GM19043 (cell line): ENCODE measurements at regions not wholly inside any gene's neighbourhood (a gene's known extent, or its start where the extent isn't known, plus 50 kb on each side); places are given as distances from the start of the nearest gene placed in this dataset.
"Not testable (repeated sequence)": the region's sequence is repeated elsewhere in the genome, so short reads cannot be mapped to it uniquely, and the experiment has no call there.

ENCODE experiments used
- ATAC-seq: cut with Tn5 transposase; IDR thresholded peaks from one replicate; pipeline ENCODE4 v1.9.1; 2021; ENCODE audit warnings: low read depth; ENCODE audit not compliant: unreplicated experiment

DNA sequence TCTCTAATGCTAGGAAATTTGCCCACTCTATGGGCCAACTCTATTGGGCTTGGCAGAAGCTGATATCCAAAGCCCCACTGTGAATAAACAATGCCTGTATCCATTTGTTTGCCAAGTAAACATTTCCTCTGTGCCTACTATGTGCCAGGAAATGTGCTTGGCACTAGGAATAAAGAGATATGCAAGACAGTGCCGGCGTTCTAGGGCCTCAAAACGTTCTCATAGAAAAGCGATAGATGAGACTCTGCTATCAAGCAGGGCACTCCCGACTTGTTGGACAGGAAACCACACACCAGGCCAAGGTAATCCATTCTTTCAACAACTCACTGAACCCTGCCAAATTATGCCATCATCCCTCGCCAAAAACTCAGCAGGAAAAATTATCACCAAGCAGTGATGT, 196.7 kb downstream of the IPMK start:
- ATAC-seq, result no peak

DNA sequence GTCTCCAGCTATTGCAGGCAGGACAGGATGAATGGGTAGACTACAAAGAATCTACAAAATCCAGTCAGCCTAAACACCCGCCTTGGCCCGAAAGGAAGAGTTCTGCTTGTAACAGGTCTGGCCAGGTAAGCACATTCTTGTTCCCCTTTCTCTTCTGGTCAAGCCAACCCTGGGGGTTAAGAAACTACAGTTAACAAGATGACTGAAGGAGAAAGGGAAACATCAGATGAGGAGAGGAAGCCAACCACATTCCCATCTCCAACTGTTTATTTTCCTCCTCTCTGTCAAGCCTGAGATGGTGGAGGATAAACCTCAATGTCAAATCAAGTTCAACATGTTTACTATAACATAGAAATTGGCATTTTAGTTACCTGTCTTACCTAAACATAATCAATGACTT, 198.9 kb downstream of the IPMK start:
- no peak for ATAC-seq

DNA sequence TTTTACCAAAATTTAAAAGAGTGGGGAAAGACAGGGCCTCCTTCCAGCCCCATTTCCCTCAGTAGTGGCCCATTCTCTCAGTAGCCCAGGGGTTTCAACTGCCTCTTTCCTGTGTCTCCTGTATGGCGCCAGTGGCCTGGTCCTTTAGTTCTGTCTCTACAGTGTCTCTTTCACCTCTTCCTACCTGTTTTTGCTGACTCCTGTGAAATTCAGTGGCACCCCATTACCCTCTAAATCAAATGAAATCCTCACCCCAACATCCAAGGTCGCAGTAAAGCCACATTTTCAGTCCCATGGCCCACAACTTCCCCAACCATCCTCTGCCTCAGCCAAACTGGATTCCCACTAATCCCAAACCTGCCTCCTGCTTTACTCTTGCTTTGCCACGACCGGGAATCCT, 200.7 kb downstream of the IPMK start:
- no peak for ATAC-seq

DNA sequence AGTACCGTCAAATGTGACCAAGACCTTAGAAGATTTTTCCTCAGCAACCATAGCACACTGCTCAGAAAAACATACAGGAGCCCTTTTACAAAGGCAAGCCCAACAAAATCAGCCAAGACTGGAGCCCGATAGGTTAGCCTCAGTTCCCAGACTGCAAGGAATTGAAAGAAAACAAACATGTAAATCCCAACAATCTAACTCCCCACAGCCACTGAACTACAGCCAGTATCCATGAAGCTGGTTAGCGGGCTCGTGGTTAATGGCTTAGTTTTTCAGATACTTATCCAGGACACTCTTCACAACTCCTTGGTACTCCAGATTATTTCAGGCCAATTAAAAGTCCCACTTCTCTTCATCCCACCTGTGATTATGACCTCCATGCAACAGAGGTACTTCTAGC, 201.6 kb downstream of the IPMK start:
- no peak for ATAC-seq

DNA sequence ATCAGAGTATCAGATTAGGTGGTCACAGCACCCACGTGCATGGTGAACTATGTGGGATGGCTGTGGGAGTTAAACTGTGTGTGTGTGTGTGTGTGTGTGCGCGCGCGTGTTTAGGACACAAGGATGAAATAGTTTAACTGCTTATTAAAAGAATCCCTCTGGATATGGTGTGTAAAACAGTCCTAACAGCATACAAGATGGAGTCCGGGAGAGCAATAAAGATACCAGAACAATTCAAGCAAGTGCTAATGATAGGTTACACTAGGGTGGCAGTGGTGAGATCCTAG, 202.2 kb downstream of the IPMK start:
- ATAC-seq, result no peak

DNA sequence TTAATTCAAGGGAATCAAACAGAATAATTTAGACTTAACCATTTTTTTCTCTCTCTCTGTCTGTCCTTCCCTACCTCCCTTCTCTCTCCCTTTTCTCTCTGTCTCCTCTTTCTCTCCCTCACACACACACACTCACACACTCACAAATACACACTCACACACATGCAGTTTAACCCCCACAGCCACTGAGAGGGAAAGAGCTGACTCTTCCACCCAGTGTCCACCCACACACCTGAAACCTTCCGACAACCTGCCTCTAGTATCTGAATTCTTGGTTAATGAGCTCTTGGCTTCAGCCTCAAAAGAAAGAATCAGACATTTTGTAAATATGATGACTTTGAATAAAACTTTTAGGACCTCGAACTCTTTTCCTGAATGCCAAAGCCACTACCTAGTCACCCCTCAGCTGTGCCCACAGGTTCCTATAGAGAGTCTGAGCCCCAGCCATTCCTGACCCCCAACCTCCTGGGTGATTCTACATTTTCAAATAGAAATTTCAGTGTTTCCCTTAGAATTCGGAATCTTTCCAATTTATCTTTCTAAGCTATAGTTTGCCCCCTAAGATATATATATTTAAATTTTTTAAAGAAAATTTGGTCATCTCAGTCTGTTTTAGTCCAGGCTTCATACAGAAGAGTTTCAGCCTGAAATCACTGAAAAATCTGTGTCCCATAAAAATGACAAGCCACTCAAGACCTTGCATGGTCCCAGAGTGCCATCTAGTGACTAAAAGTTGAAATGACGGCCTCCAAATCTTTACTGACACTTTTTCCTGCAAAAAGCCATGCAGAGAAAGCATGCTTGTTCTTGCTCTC, 202.8 kb downstream of the IPMK start:
- no peak for ATAC-seq

DNA sequence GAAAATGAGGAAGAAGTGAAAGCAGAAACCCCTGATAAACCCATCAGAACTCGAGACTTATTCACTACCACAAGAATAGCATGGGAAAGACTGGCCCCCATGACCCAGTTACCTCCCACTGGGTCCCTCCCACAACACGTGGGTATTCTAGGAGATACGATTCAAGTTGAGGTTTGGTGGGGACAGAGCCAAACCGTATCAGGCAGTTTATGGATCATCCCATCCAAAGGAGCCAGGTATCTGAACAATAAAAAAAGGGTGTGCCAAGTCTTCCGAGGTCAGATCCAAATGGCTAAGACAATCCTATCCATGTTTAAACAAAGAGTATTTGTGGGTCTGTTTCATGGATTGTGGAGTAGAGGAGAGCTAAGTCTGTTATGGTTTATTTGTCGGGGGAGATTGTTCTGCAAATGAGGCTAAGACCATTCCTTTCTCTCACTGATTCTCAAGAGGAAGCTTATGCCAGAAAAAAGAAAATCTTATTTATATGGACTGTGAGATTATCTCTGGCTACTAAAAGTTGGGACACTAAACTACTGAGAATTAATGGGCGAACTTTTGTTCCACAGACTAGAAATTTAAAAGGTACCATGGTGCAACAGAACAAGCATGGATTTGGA, 203.7 kb downstream of the IPMK start:
- no peak for ATAC-seq

DNA sequence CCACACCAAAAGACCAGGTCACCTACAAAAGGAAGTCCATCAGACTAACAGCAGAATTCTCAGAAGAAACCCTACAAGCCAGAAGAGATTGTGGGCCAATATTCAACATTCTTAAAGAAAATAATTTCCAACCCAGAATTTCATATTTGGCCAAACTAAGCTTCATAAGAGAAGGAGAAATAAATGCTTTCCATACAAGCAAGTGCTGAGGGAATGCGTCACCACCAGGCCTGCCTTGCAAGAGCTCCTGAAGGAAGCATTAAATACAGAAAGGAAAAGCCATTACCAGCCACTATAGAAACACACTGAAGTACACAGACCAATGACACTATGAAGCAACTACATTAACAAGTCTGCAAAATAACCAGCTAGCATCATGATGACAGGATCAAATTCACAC, 209.0 kb downstream of the IPMK start:
- ATAC-seq, result not testable (repeated sequence)

DNA sequence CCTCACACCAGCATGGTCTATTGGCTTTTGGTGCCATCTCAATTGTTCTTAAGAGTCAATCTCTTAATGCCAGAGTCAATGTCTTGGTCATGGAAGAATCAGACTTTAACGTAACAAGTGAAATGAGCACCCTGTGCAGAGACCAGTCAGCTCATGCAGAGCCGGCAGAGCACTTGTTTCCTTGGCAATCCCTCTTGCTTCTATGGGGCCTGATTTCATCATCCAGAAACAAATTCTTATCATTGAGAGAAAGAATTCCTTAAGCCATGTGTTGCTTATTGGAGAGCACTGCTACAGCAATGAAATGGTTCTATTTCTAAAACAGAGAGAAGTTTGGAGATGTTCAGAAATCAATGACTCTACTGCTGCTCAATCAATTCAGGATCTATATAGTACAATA, 212.8 kb downstream of the IPMK start:
- no peak for ATAC-seq

DNA sequence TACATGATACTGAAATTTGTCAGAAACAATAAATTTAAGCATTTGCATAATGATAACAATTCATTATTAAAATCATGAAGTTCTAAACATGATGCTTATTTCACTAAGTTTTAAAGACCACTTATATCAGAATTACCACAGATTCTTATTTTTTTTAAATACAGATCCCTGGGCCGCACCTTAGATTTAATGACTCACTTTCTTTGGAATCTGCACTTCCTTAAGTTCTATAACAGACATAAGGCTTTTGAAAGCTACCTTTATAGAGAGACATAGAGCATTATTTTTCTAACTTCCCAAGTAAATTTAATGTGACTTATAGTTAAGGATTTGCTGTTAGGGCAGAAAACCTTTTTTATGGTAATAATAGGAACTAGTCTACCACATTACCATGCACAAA, 214.9 kb downstream of the IPMK start:
- ATAC-seq, result no peak

DNA sequence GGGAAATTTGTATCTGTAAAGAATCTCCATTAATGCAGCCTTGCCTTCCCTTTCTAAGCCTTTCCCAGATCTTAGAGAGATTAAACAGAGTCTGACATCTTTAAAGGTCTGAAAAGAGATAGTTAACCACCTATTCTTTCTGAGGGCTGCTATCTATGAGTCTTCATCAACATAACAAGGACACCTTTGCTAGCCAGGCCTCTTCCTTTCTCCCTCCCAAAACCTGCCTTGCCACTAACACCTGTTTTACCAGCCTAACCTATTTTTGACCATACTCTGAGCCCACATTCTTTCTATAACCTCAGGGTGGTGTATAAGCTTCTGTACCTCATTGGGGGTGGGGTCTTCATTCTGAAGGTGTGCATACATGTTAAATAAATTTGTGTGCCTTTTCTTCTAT, 217.1 kb downstream of the IPMK start:
- ATAC-seq, result no peak

DNA sequence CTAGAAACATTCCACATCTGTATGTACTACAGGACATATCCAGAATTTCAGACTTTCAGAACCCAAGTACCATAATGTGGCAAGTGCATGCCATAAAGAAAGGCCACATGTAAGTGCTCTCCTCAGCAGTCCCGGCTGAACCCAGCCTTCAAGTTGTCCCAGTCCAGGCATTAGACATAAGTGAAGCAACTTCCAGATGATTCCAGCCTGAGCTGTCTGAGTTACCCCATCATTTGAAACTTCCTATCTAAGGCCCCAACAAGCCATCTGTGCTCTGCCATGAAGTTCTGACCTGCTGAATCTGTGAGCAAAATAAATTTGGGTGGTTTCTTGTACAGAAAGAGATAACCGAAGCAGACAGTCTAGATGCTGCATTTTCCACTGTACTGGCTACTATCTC, 218.8 kb downstream of the IPMK start:
- ATAC-seq, result no peak

DNA sequence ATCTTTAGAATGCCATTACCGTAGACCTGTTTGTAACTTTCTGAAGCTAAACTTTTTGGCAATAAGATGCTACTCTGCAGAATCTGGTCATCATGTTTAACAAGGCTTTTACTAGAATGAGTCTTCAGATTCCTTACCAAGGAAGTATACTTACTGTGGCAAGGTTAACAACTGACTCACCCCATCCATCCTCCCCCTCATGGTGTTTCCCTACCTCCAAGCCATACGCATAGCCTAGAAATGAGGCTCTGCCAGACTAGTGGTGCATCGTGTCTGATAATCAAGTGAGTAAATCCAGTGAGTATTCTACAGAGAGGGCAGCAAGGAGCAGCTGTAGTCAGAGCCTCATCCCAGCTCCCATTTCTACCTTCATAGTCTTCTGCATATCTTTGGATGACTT, 223.6 kb downstream of the IPMK start:
- ATAC-seq, result no peak

DNA sequence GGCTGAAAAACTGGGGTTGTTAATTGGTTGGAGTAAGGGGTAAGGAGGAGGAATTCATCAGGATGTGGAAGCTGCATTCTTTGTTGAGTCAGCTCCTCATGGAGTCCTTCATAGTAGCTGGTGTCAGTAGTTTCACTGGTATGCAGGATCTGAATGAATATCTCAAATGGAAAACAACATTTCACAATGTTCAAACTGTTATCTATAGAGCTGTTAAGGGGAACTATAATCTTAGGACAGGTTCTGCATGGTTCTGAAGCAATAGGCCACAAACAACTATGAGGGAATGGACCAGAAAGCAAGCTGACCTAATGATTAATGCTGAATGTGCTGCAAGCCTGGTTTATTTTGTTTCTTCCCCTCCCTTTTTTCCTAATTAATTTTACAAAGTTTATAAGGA, 225.8 kb downstream of the IPMK start:
- ATAC-seq, result no peak

DNA sequence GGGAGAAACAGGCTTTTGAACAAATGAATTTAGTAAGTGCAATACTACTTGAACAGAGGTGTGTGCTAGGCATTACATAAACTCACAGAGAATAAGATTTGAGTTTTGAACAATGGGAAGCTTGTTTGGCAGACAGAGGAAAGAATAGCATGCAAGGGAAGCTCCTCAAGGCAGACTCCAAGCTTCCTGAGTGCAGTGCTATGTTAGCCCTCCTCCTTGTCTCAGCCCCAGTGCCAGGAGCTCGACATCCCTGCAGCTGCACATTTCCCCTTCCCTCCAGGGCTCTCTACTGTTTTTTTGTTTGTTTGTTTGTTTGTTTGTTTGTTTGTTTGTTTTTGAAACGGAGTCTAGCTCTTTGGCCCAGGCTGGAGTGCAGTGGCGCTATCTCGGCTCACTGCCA, 237.5 kb downstream of the IPMK start:
- no peak for ATAC-seq

DNA sequence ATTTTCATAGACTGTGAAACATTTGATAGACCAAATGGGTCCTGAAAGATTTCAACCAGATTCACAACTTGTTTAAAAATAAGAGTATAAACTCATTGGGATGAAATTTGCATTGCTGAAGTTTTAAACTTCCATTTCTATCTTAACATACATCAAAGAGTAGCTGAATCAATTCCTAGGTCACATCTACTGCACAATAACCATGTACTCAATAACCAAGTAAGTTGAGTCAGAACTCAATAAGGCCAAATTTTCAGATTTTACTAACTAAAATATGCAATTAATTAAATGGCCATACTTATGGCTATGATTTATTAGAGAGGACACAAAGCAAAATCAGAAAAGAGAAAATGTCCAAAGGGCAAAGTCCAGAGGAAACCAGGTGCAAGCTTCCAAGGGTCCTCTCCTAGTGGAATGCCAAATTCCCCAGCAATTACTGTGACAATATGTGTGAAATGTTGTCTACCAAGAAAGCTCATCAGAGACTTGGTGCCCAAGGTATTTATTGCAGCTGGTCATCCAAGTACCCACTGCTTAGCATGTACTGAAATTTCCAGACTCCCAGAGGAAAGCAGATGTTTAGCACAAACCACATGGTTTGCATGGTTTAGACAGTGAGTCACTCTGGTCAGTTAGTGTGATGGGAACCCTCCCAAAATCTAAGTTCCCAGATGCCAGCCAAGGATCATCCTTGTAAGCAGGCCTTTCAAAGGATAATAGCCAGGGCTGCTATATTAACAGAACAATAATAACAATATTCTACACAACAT, 238.9 kb downstream of the IPMK start:
- no peak for ATAC-seq

DNA sequence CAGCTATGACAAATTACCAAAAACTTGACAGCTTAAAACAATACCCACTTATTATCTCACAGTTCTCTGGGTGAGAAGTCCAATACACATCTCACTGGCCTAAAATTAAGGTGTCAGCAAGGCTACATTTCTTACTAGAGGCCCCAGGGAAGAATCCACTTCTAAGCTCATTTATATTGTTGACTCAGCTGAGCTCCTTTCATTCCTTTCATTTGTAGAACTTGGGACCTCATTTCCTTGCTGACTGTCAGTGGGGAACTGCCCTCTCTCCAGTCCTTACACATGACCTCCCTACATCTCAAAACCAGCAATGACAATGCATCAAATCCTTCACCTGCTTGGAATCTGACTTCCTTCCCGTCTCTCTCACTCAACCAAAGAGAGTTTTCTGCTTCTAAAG, 240.3 kb downstream of the IPMK start:
- no peak for ATAC-seq

DNA sequence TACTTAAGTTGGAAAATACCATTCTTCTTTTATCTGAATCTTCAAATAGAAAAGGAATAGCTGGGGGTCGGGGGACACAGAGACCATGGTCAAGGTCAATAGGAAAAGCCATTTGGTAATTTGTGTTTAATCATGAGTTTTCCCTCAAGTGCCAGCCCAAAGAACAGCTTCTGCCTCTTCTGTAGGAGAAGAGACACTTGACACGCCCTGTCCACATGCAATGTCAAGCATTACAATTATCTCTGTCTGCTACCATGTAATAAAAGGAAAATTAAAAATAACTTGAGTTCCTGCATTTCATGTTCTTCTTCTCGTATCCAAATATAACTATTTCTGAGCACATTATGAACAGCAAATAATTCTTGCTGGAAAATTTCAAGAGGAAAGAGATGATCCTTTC, 241.7 kb downstream of the IPMK start:
- ATAC-seq, result no peak

DNA sequence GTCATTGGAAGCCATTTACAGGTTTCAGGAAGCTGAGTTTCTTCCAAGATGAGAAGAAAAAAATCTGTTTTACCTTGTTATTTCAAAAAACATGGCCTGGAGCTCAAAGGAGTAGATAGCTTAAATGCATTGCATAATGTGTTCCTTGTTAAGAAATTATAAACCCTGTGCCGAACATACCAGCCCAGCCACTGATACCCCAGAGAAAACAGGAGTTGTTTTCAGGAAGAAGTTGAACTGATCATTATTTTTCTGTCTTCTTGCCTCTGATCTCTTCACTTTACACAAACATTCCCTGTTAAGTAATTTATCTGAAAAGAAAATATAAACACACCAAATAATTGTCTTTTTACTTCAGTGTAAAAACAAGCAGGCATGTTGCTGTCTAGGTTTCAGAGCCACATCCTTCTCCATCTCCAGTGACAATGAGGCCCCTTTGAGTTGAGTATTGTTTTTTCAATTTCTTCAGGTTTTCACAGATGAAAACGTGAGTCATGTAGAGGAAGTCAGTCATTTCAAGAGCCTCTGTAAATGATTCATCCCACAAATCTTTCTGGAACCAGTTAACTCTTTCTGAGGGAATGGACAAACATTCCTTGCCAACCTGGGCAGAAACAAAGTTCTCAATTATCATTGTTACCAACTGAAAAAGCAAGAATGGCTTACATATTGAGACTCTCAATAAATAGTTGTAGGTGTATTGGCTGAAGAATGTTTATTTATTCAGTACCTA, 244.2 kb downstream of the IPMK start:
- no peak for ATAC-seq

DNA sequence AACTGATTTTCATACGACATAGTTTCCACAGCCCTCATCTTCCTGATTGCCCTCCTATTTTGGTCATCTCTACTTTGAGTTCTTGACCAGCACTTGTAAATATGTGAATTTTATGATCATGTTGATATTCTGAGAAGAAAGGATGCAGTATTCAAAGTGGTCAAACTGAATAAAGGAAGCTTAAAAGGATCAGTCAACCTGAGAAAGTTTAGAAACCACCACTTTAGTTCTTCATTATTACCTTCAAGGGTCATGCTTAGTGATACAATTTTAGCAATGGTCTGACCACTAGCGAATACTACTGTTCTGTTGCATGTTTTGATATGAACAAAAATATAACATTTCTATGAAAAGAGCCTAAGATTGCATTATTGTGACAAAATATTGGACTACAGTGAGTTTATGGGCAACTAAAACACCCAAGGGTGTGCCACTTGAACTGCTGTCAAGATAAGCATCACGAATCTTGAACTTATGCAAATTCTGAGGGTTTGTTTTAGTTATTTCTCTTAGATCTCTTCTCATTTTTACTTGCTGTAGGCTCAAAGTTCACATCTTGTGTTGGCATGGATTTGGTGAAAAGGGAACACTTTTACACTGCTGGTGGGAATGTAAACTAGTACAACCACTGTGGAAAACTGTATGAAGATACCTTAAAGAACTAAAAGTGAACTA, 247.7 kb downstream of the IPMK start:
- ATAC-seq, result no peak
